GOT3 (cell line): ENCODE measurements at regions not wholly inside any gene's neighbourhood (a gene's known extent, or its start where the extent isn't known, plus 50 kb on each side); places are given as distances from the start of the nearest gene placed in this dataset.
"Not testable (repeated sequence)": the region's sequence is repeated elsewhere in the genome, so short reads cannot be mapped to it uniquely, and the experiment has no call there.

Source experiments
- DNase-seq: peaks from one replicate; lab custom pipeline; 2025; ENCODE audit warnings: mixed read lengths; lab: John Stamatoyannopoulos, UW

DNA sequence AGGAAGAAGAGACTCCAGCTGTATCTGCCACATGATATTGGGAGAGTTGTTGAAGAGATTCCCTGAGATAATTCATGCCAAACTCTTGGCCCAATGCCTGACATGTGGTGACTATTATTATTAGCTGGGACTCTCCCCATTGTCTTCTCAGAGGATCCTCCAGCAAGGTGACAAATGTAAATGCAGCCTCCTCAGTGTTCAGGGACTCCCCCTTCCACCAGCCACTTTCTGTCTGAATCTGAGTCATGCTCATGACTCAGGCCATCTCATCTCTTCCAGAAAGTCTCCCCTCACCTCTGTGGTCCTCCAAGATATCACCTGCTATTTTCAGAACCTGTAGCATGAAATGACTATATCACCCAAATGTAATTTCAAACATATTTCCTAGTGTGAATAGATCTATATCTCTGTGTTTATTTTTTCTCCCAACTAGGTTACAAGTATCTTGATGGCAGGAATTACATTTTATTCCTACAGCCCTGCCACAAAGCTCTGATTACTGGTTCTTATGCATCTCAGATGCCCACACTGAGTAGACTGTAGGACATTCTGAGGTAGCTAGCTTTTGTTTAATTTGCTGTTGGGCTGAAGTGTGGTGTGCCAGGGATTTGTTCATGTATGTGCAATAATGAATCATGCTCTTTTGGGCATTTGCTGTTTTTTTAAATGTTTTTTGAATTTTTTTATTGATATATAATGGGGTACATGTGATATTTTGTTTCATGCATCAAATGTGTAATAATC is 126.6 kb upstream of the IL12B start:
- DNase-seq, result no peak

DNA sequence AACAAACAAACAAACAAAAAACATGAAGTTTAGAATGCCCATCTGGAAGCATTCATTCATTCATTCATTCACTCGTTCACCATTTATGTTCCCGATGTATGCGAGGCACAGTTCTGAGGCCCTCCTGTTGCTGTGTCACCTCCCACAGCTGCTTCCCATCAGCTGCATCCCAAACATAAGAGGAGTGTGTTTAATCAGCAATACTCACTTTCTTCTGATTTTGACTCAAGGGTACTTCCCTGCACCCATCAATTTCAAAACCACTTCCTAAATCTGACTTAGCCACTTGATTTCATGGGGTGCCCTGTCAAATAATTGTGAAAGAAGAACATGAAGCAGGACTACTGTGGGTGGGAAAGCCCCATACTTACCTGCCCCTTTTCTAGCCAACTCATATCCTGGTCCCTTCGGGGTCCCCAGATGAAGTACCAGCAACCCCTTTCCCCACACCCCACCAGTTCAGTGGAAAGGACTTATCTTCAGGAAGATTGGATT is 128.0 kb upstream of the IL12B start:
- DNase-seq, result no peak

DNA sequence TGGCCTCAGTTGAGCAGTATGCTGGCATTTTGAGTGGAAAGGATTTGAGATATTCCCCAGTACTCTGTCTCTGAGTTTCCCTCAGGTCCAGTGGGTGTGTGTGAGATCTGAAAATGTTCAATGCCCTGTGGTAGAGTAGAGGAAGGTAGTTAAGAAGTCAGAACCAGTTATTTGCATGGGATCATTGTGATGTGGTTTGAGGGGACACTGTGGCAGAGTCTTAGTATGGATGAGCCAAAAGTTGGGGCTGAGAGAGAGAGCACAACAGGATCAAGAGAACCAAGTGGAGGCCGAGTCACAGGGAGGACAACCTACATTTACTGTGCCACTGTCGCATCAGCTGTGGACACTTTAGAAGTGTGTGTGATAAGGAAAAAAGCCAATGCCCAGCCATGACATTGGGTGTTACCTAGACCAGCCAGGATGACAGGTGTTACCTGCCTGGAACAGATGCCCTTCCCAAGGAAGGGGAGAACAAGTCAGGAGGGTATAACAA is 128.9 kb upstream of the IL12B start:
- DNase-seq, result no peak

DNA sequence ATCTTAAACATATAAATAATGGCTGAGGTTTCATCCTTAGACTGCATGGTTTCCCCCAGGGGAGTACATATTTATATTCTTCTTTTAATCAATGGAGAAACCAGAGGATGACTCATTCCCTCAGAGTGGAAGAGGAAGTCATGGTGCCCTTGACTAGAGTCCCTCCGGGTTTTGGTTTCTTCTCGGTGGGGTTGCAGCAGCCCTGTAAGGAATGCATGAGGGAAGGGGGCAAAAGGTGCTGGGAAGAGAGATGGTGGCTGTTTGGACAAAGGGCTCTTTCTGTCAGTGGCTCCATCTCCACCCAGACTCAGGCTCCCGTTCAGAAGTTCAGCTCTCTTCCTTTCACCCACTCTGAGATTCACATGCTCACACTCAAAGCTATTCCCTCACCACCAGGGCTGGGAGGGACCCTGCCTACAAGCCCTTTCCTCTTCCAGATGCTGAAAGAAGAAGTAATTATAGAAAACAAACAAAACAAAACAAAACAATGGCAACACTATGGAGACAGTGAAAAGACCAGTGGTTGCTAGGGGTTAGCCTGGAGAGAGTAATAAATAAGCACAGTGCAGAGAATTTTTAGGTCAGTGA is 129.8 kb upstream of the IL12B start:
- DNase-seq, result no peak

DNA sequence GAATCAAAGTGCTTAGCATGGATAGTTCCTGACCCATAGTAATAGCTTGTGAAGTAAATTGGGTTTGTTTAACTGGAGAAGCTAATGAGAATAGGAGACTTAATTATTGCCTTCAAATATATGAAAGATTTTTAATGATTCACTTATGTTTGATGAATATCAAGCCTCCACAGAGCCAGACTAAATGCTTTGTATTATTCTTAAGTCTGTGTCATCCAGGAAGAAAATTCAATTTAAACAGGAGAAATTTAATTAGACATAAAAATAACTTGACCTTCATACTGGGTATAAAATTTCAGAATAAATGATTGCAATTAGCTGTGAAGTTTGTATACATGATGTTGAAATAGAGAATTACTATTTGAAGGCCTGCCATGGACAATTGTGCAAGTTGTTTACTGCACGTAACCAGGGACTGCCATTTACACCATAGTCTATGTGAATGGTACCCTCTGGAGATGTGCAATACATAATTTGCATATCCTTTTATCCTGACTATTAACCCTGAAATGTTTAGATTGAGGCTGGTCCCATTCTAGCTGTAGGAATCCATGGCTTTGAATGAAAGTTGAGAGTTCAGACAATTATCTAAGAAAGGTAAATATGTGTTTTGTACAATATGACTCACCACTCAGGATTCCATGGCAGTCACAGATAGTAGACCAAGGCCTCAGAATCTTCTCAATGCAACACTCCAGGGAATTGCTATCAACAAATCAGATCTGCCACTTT is 133.5 kb upstream of the IL12B start:
- DNase-seq, result no peak

DNA sequence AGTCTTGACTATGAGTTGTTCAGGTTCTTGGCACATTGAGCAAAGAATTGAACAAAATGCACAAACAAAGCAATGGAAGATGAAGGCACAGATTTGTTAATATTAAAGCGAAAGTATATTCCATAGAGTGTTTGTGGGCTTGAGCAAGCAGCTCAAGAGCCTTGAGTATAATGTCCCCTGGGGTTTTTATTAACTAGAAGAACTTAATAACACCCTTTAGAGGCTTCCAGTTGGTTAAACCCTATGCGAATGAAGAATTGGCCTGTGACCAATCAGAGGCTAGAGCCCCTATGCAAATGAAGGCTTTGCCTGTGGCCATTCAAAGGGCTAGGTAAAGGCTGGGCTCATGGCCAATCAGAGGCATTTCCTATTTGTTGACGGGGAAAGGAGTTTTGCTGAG is 135.3 kb upstream of the IL12B start:
- no peak for DNase-seq

DNA sequence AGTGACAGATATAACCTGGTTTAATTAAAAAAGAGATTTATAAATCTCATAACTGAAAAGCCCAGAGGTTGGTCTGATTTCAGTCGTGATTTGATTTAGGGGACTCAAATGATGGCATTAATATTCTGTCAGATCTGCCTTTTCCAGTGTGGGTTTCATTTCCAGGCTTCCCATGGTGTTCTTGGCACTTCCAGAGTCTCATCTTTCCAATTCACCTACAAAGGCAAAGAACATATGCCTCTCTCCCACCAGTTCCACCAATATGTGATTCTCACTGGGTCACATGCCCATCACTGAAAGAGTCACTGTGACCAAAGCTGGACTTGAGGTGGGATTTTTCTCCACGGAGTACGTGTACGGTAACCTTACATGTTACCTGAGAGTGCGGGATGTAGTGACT is 137.4 kb upstream of the IL12B start:
- DNase-seq, result no peak

DNA sequence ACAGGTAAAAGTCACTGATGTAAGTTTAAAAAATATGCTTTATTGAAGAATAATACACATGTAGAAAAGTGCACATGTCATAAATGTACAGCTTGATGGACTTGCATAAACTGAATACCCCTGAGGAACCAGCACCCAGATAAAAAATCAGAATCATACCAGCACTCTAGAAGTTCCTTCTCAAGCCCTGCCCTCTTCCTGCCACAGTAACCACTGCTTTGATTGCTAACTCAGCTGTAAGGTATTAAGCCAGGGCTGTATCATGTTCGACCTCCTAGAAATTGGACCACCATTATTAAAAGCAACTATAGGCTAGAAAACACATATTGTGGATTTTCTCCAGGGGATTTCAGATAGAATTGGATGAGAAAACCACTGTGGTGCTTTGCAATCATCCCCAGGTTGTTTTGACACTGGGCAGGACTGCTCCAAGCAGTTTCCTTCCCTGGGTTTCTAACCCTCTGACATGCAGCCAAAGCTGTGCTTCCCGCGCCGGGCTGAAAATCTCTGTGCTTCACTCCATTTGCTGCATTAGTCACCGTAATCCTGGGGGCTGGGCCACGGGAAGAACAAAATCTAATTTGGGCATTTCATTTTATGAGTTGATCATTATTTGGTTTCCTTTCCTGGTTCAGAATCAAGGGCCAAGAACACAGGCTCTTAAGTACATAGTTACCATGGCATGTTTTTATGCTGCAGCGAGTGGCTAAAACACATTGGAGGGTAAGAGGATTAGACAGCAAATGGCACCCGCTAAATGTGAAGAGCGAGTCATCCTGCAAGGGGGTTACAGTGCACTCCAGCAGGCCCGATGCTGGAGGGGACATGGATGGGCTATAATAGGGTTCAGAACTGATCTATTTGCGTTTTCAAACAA is 139.4 kb upstream of the IL12B start:
- no peak for DNase-seq

DNA sequence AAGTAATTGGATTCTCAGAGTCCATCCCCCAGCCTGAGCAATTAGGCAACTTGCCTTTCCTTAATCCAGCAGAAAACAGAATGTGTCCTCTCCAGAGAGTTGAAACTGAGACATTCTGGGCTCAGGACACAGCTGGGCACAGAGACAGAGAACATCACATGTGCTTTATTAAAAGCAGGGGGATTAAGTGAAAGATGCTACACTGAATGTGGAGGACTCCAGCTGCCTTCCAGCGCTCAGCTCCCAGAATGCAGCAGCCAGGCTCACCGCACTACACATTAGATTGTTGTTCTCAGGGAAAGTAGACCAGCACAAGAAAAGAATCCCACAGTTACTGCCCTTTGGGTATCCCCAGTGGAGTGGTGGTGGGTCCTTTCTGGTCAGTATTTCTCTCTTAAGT is 141.6 kb upstream of the IL12B start:
- DNase-seq, result no peak

DNA sequence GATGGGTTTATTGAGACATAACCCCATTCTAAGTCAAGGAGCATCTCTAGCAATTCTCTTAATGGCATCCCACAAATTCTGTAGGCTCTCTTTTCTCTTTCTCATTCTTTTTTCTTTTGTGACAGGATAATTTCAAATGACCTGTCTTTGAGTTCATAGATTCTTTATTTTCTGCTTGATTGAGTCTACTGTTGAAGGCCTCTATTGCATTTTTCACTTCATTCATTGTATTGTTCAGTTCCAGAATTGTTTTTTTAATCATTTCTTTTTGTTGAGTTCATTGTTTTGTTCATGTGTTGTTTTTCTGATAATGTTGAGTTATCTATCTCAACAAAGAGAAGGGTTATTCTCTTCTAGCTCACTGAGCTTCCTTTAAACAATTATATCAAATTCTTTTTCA is 144.7 kb upstream of the IL12B start:
- DNase-seq, result no peak

DNA sequence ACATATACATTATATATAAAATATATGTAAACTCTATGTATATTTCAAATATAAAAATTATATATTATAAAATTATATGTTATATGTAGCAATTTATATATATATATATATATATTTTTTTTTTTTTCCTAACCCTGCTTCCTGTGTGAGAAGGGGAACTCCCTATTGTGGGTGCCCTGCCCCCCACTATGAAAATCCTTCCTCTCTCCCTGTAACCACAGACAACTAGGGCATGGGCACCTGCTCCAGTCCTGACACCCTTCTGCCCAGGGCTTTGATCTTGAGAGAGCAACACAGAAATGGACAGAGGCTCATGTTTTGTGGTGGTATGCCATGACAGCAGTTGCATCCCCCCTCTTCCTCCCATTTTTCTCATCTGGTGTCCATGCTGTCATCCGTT is 148.7 kb upstream of the IL12B start:
- no peak for DNase-seq

DNA sequence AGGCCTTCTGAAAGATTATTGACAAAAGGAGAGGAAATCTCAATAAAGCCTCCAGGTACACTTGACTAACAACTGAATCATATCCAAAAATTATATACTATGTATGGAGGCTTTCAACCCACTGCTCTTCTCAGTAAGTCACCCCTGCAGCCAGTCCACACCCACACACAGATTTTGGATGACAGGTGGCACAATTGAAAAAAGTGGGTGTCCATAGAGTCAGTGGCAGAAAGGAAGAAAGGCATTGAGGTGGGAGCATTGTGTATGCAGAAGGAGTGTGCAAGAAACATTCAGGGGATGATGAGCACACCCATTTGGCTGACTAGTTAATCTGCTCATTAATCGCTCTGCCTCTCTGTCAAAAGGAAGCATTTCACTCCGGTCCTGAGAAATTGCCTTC is 150.6 kb upstream of the IL12B start:
- no peak for DNase-seq

DNA sequence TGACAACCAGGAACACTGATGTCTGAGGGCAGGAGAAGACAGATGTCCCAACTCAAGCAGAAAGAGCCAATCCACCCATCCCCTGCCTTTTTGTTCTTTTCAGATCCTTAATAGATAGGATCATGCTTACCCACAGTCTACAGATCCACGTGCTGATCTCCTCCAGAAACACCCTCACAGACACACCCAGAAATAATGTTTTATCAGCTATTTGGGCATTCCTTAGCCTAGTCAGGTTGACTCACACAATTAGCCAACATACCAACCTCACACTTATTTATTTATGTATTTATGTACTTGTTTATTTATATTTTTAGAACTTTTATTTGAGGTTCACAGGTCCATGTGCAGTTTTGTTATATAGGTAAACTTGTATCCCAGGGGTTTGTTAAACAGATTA is 151.5 kb upstream of the IL12B start:
- DNase-seq, result no peak

DNA sequence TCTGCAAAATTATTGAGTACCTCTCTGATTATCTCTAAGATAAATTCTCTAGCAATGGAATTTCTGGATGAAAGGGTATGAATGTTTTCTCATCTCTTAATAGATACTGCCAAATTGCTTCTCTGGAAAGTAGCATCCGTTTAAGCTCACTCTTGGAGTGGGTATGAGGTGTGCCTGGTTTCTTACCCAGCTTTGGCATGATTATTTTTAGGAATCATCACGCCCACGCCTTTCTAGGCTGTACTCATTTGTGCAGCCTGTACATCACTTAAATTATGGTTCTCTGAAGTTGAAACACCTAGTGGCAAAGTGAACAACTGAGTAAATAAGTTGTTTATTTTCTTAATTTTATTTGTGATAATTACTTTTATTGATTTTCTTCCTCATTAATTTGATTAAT is 156.5 kb upstream of the IL12B start:
- DNase-seq, result no peak

DNA sequence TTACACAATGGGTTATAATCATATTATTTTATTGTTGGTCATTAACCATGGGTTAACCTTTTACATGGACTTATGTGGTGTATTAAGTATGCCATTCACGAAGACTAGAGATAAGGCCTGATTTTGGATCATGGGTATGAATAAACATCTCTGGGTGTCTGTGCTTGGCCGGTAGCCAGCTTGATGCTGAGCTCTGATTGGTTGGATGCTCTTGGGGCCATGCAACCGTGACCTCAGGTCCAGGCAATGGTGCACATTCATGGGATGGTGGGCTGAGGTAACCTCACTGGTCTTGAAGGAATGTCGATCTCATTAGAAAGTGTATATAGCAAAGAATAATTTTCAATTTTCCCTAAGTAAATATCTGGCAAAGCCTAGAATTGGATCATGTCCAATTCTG is 158.2 kb upstream of the IL12B start:
- DNase-seq, result no peak

DNA sequence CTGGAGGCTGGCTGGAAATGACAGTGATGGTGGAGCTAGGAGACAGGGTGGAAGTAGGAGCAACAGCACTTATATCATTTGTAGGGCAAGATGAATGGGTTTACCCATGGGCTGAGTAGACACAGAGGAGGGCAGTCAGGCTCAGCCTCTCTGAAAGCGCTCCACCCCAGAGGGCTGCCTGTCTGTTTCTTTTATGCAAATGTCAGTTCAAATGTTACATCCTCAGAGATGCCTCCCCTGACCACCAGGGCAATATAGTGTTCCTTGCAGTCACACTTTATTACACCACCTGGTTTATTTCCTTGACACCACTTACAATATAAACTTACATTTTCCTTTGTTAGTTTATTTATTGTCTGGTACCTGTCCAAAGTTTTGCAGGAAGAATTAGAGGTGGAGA is 159.5 kb upstream of the IL12B start:
- DNase-seq, result no peak

DNA sequence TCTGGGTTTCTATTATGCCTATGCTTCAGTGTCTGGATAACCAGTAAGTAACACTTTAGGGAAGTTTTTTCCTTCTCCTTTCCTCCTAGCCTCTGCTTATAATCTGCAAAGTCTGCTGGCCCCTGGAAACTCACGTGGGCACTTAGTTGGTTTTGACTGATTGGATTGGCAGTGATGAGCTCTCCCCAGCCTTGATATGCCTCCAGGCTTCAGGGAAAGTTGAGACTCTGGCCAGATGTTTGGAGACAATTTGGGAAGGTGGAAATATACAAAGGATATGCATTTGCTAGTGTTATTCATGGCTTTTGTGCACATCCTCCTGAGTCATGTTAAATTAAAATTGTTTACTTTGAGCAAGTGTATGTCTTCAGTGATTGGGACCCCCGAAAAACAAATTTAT is 160.2 kb upstream of the IL12B start:
- DNase-seq, result no peak

DNA sequence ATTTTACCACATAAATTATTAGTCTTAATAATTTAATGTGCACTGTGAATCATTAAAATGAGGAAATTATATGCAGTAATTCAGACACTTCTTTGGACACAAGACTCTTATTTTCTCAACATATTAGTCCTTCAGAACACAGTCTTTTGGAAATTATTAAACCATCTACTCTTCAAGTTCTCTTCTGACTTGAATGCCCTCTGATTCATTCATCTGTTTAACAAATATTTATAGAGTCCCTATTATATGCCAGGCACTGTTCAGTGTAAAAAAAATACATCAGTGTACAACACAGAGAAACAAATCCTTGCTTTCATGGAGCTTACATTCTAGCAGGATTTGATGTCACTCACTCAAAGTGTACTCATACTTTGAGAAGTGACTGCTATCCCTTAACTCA is 163.4 kb upstream of the IL12B start:
- no peak for DNase-seq

DNA sequence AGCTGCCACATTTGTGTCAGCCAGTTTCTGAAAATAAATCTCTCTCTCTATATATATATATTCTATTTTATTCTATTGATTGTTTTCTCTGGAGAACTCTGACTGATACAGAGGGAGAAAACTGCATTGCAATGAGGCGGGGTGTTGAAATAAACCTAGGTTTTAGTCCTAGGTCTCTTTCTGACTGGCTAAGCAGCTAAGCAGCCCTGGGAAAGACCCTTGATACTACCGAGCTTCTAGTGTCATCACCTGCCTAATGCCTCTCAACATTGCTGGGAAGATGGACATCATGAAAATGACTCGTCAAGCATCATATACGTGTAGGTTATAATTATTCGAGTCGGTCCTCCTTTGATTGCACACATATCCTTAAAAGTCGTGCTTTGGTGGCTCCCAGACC is 166.5 kb upstream of the IL12B start:
- DNase-seq, result no peak

DNA sequence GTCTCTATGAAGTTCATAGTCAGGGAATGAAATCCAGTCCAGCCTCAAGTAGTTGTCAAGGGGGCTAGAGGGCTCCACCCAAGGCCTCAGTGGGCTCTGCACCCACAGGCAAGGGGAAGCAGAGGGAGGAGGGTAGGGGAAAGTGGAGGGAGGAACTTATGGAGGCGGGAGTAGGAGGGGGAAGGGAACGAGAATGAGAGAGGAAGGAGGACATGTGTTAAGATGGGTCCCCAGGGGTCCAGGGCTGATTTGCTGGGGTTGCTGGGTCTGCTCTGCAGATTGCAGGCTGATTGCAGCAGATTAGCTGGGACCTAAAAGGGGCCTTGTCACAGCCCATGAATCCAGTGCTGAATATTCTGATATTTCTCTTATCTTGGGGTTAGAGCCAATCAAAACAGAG is 166.9 kb upstream of the IL12B start:
- DNase-seq, result no peak

DNA sequence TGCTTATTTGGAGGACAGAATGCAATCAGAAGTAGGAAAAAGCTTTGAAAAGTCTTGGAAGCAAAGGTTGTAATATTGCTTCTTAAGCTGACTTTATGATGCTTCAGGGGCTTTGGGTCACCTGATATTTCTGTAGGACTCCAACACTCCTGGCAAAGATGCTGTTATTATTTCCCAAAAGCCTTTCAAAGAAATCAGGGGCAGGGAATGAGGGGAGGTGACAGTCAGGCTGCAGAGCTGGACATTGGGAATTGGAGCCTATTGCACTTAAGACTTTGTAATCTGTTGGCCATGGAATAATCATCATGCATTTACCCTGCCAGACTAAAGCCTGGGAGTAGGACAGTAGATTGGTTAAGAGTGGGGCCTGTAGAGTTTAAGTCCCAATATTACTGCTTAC is 168.3 kb upstream of the IL12B start:
- DNase-seq, result no peak

DNA sequence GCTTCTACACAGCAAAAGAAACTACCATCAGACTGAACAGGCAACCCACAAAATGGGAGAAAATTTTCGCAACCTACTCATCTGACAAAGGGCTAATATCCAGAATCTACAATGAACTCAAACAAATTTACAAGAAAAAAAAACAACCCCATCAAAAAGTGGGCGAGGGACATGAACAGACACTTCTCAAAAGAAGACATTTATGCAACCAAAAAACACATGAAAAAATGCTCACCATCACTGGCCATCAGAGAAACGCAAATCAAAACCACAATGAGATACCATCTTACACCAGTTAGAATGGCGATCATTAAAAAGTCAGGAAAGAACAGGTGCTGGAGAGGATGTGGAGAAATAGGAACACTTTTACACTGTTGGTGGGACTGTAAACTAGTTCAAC is 171.8 kb upstream of the IL12B start:
- not testable (repeated sequence) for DNase-seq
